NB4 (cell line): ENCODE measurements at regions not wholly inside any gene's neighbourhood (a gene's known extent, or its start where the extent isn't known, plus 50 kb on each side); places are given as distances from the start of the nearest gene placed in this dataset.

Experiments
- DNase-seq: peaks from one replicate; pipeline ENCODE4 v3.0.0; 2010; ENCODE audit warnings: low read depth
- H3K4me3 ChIP-seq: one replicate; pipeline ENCODE4 v1.5.1; 2011; ENCODE audit warnings: mild to moderate bottlenecking, low read depth, low read length, moderate library complexity
- CTCF ChIP-seq: IDR thresholded peaks from one replicate; pipeline ENCODE4 v1.5.1; 2012; ENCODE audit warnings: low read depth, low read length
- MAX ChIP-seq: IDR thresholded peaks from 2 replicates; pipeline ENCODE4 v1.6.1; 2011; ENCODE audit warnings: low read depth, low read length
- MYC ChIP-seq: IDR thresholded peaks from 2 replicates; pipeline ENCODE4 v1.6.1; 2011; ENCODE audit warnings: low read depth, low read length
- POLR2A ChIP-seq: IDR thresholded peaks from 2 replicates; pipeline ENCODE4 v1.6.1; 2011; ENCODE audit warnings: mild to moderate bottlenecking; ENCODE audit not compliant: insufficient read length; ENCODE audit errors: extremely low read depth

GRCh38 chr4:126869967-126870366, 762.8 kb upstream of the INTU start:
- TF ChIP-seq MYC (no peak), MAX (no peak), POLR2A (no peak), CTCF (no peak)
- no peak for DNase-seq
- no peak overlapping the region for H3K4me3 ChIP-seq

GRCh38 chr4:126871810-126872209, 760.9 kb upstream of the INTU start:
- TF ChIP-seq MAX (no peak), MYC (no peak), CTCF (no peak), POLR2A (no peak)
- H3K4me3 ChIP-seq = no peak overlapping the region
- no peak for DNase-seq

GRCh38 chr4:126874533-126874932, 758.2 kb upstream of the INTU start:
- TF ChIP-seq MAX (no peak), POLR2A (no peak), CTCF (no peak), MYC (no peak)
- H3K4me3 ChIP-seq = no peak overlapping the region
- no peak for DNase-seq

GRCh38 chr4:126888968-126889367, 743.8 kb upstream of the INTU start:
- no peak overlapping the region for H3K4me3 ChIP-seq
- no peak for DNase-seq
- TF ChIP-seq MAX (no peak), CTCF (no peak), POLR2A (no peak), MYC (no peak)

GRCh38 chr4:126890383-126890782, 742.4 kb upstream of the INTU start:
- TF ChIP-seq MYC (no peak), CTCF (no peak), POLR2A (no peak), MAX (no peak)
- no peak for DNase-seq
- no peak overlapping the region for H3K4me3 ChIP-seq

GRCh38 chr4:126890994-126891393, 741.8 kb upstream of the INTU start:
- H3K4me3 ChIP-seq = no peak overlapping the region
- TF ChIP-seq POLR2A = no peak
- TF ChIP-seq MYC = no peak
- no peak for TF ChIP-seq MAX
- no peak for TF ChIP-seq CTCF
- no peak for DNase-seq
